GM13977 (cell line): ENCODE measurements at regions not wholly inside any gene's neighbourhood (a gene's known extent, or its start where the extent isn't known, plus 50 kb on each side); places are given as distances from the start of the nearest gene placed in this dataset.
"Not testable (repeated sequence)": the region's sequence is repeated elsewhere in the genome, so short reads cannot be mapped to it uniquely, and the experiment has no call there.

Experiments
- DNase-seq: peaks from one replicate; pipeline ENCODE4 v3.0.0; 2012; ENCODE audit warnings: low spot score
- in situ Hi-C: fragments of 300-500 bp; cut with MboI; formaldehyde crosslinking; loops from one replicate; pipeline ENCODE4 v1.12.0; 2022; ENCODE audit warnings: low sequenced_read_pairs, low pct_unique_long_range_greater_than_20kb, mixed read lengths, inconsistent platforms; ENCODE audit not compliant: unreplicated experiment
- TF ChIP-seq, protein P1 (sequence below): IDR thresholded peaks from 2 replicates; pipeline ENCODE4 v1.5.1; 2012; ENCODE audit warnings: mild to moderate bottlenecking, control low read depth; ENCODE audit not compliant: insufficient read depth; ENCODE audit errors: extremely low read depth, missing control alignments

DNA sequence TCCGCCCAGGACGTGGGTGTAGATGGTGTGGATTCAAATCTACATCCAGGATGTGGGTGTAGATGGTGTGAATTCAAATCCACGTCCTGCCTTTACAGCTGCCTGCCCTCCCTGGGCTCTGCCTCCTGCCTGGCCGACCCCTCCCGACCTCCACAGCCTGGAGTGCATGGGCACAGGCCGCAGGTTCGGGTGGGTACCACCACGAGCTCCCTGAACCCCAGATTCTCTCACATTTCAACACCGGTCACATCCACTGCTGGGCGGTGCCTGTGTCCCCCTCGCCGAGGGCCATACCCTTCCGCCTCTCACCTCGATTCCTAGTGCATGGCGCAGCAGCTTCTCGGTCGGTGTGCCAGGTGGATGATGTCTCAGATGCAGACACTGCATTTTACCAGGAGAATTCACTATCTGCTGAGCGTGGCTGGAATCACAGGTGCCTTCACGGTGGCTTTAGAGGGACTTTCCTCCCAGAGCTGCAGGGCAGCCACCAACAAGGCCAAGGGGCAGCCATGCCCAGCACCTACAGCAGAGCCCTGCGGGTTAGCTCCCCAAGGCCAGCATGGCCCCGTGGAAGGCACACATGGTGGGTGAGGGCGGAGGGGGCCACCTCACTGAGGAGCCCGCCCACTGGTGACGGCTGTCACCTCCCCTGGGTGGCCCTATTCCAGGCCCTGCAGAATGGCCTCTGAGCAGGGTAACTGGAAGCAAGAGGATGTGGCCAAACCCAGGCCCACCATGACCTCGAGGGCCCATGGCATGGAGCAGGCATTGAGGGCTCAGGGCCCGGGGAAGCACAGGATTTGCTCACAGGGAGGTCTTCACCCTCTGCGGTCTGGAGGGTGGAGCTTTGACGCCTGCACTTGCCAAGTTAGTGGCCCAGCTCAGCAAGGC lies 638.5 kb downstream of the TBC1D22A start:
- TF ChIP-seq, protein P1, sequence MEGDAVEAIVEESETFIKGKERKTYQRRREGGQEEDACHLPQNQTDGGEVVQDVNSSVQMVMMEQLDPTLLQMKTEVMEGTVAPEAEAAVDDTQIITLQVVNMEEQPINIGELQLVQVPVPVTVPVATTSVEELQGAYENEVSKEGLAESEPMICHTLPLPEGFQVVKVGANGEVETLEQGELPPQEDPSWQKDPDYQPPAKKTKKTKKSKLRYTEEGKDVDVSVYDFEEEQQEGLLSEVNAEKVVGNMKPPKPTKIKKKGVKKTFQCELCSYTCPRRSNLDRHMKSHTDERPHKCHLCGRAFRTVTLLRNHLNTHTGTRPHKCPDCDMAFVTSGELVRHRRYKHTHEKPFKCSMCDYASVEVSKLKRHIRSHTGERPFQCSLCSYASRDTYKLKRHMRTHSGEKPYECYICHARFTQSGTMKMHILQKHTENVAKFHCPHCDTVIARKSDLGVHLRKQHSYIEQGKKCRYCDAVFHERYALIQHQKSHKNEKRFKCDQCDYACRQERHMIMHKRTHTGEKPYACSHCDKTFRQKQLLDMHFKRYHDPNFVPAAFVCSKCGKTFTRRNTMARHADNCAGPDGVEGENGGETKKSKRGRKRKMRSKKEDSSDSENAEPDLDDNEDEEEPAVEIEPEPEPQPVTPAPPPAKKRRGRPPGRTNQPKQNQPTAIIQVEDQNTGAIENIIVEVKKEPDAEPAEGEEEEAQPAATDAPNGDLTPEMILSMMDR = no peak
- in situ Hi-C loops = no loop called here
- no peak for DNase-seq

DNA sequence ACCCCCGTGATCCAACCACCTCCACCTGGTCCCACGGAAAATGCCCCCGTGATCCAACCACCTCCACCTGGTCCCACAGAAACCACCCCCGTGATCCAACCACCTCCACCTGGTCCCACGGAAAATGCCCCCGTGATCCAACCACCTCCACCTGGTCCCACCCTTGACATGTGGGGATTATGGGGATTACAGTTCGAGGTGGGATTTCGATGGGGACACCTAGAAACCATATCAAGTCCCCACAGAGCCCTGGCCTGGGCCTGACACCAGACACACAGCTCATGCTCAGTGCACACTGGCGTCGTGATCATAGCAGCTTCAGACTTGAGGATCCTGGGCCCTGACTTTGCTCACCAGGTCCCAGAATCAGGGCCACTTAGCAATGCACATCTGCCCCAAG lies 637.7 kb downstream of the TBC1D22A start:
- in situ Hi-C loops, DNase-seq: not testable (repeated sequence)

DNA sequence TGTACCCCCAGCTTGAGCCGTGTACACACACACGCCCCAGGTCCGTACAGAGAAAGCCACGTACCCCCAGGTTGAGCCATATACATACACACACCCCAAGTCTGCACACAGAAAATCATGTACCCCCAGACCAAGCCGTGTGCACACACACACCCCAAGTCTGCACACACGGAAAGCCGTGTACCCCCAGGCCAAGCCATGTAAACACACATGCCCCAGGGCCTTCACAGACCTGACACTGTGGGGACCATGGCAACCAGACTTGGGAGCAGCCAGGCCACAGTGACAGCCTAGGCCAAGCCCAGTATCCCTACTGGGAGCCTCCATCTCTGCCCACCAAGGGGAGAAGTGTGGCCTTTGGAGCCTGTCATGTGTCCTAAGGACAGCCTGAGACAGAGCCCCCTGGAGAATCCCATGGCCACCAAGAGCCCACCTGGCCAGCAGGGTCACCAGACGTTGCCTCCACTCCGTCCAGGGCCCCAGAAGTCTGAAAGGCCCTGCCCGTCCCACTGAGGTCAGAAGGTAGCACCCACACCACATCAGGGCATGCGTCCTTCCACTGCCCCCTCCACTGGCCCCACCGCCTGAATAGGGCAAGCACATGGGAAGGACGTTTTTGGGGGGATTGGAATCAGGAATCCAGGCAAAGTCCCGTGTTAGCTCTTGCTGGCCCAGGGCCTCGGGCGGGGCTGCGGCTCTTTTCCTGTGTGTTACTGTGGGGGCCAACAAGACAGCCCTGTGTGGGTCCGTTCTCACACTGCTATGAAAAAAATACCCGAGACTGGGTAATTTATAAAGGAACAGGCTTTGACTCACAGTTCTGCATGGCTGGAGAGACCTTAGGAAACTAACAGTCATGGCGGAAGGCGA lies 636.7 kb downstream of the TBC1D22A start:
- in situ Hi-C loops = no loop called here
- DNase-seq = peak; percentile 18
- TF ChIP-seq, protein P1 = no peak

DNA sequence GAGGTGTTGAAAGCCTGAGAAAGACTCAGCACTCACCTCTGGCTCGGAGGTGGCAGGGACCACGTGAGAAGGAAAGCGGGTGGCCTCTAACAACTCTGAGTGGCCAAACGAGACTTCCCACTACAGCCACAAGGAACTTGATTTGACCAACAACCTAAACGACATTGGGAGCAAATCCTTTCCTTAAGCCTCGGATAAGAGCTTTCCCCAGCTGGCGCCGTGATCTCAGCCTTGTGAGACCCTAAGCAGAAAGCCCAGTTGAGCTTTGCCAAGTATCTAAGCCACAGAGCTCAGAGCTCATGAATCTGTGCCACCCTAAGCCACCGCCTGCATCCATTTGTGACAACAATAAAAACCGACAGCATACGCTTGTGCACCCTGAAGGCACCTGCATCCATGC lies 636.0 kb downstream of the TBC1D22A start:
- no peak for DNase-seq
- TF ChIP-seq, protein P1 = no peak
- in situ Hi-C loops = no loop called here

DNA sequence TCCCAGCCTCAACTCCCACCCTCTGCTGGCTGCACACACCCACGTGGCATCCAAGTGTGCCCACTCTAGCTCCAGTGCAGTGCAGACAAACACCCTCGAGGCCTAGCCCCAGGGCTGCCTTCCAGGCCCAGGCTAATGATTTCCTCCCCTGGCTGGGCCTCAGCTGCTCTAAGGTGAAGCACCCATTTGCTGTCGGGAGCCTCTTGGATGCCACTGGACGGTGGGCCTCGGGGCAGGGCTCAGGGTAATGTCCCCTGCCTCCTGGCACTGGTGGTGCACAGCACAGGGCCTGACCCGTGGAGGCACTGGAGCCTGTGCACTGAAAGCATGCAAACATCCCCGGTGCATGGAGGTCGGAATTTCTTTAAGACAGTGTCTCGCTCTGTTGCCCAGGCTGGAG lies 635.2 kb downstream of the TBC1D22A start:
- TF ChIP-seq, protein P1 = no peak
- no peak for DNase-seq
- in situ Hi-C loops = no loop called here

DNA sequence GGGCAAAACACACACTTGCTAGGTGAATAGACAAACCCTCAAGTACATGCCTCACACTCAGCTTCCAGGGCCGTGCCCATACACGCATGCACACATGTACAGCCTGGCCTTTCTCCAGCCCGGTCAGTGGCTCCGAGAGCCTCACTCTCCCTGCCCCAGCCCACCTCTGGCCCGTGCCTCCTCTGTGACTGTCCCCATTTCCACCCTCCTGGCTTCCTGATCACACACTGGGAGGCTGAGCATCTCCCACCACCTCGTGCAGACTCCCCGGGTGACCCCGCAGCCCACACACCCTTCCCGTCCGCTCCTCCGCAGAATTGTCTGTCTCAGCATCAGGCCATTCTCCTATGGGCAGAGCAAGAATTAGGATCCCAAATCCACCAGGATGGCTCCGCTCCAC lies 634.1 kb downstream of the TBC1D22A start:
- TF ChIP-seq, protein P1 = no peak
- in situ Hi-C loops = no loop called here
- no peak for DNase-seq

DNA sequence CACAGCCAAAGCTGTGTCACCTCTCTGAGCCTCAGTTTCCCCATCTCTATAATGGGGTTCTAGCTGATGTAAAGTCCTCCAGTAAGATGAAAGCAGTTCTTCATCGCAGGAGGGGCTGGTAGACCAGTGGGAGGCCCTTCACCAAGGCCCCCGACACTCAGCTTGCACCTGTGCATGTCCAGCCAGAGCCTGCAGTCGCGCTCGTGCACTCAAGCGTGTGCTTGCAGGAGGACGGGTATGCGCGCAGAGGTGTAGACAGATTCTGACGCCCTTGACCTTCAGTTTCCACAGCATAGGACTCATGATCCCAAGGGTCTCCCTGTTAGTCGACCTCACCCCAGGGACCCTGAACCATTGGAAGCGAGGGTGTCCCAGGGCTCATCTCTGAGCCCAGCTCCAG lies 633.7 kb downstream of the TBC1D22A start:
- DNase-seq = no peak
- in situ Hi-C loops = no loop called here

More for the DNA sequence above, 633.7 kb downstream of the TBC1D22A start:
- TF ChIP-seq, protein P1 = no peak
